ENCODE measurements at regions not wholly inside any gene's neighbourhood (a gene's known extent, or its start where the extent isn't known, plus 50 kb on each side); places are given as distances from the start of the nearest gene placed in this dataset.

GRCh38 chr1:8211883-8212579, 105.9 kb upstream of the SLC45A1 start:
- TF ChIP-seq CTCF (IDR thresholded peaks at IDR 0.05; ENCODE audit: insufficient read depth, low read length, poor library complexity, severe bottlenecking) (no peak), EZH2phosphoT487 (conservative IDR thresholded peaks at IDR 0.05; ENCODE audit: low read length) (no peak)
